K562 (cell line): ENCODE measurements at regions not wholly inside any gene's neighbourhood (a gene's known extent, or its start where the extent isn't known, plus 50 kb on each side); places are given as distances from the start of the nearest gene placed in this dataset.

Experiments
- ATAC-seq: fragments of 200-7000 bp; cut with Tn5 transposase; 3 replicates; pipeline ENCODE4 v1.9.1; 2020; ENCODE audit warnings: moderate library complexity
- BruUV-seq: library from RNA; stranded (reverse); fragments of 400-500 nt; replicated peaks from 2 replicates; lab custom pipeline; 2021; lab: Mats Ljungman, UMichigan
- CTCF ChIA-PET: fragments of 300-600 bp; formaldehyde crosslinking; extraction: SDS; loops from one replicate; lab custom pipeline; 2021; ENCODE audit warnings: low intra/inter-chr PET ratio; lab: Yijun Ruan, JAX
- POLR2A ChIA-PET: fragments of 300-600, 350-650 bp; sonication (Branson Sonifier 250); formaldehyde crosslinking; extraction: SDS; loops from one replicate; lab custom pipeline; 2021; ENCODE audit warnings: antibody characterized with exemption, inconsistent platforms; lab: Yijun Ruan, JAX
- DNase-seq, 4 experiments: peaks; one replicate each; pipeline versions ENCODE4 v3.0.0 to v3.0.0-alpha.2; 2011 to 2018; ENCODE audit warnings: low spot score in 3 of 4, mixed read lengths in 3 of 4; ENCODE audit errors: extremely low read depth in 1 of 4
- FAIRE-seq: peaks from 2 replicates; lab custom pipeline; 2011; peaks lifted over from hg19 to GRCh38; lab: Jason Lieb, UNC
- H2AFZ ChIP-seq: 2 replicates; pipeline ENCODE4 v1.6.0; 2011; ENCODE audit warnings: low read depth, low read length, control low read depth, inconsistent platforms
- H3K27ac ChIP-seq: fragments of 200-600 bp; 3 replicates; pipeline ENCODE4 v1.8.0; 2011; ENCODE audit warnings: low read depth, mild to moderate bottlenecking, control low read depth, inconsistent platforms, low read length, moderate library complexity, mixed read lengths; ENCODE audit errors: extremely low read depth
- H3K27me3 ChIP-seq, 2 experiments: fragments of 300-600 bp in 1 of 2; 2 replicates in 1 of 2; 3 replicates in 1 of 2; pipeline versions ENCODE4 v1.6.0 to v1.8.0; 2011; ENCODE audit warnings: inconsistent platforms in 2 of 2, low read length in 2 of 2, mild to moderate bottlenecking in 1 of 2, mixed read lengths in 1 of 2, moderate library complexity in 1 of 2; ENCODE audit not compliant: control insufficient read depth in 2 of 2, insufficient read depth in 2 of 2
- H3K36me3 ChIP-seq: fragments of 300-600 bp; 3 replicates; pipeline ENCODE4 v1.8.0; 2011; ENCODE audit warnings: mild to moderate bottlenecking, low read length, inconsistent platforms; ENCODE audit not compliant: control insufficient read depth, insufficient read depth
- H3K4me1 ChIP-seq, 2 experiments: fragments of 200-600 bp in 1 of 2; replicated peaks in 1 of 2; 2 replicates in 1 of 2; 3 replicates in 1 of 2; pipeline versions ENCODE4 v1.5.1 to v1.8.0; 2011; ENCODE audit warnings: inconsistent platforms in 2 of 2, low read length in 2 of 2, mild to moderate bottlenecking in 1 of 2, mixed read lengths in 1 of 2, moderate library complexity in 1 of 2; ENCODE audit not compliant: control insufficient read depth in 2 of 2, insufficient read depth in 2 of 2
- H3K4me2 ChIP-seq: 2 replicates; pipeline ENCODE4 v1.6.1; 2011; ENCODE audit warnings: low read length, control low read depth, inconsistent platforms, mixed read lengths; ENCODE audit not compliant: insufficient read depth
- H3K4me3 ChIP-seq: fragments of 200-600 bp; sonication (generic), shearing (Covaris generic); 2 replicates; pipeline ENCODE4 v1.5.1; 2016; ENCODE audit warnings: control low read depth, inconsistent platforms
- H3K79me2 ChIP-seq: fragments of 200-600 bp; 3 replicates; pipeline ENCODE4 v1.8.0; 2011; ENCODE audit warnings: low read length, inconsistent platforms; ENCODE audit not compliant: control insufficient read depth, insufficient read depth
- H3K9ac ChIP-seq, 2 experiments: 2 replicates each; pipeline versions ENCODE4 v1.6.0 to v1.6.1; 2011; ENCODE audit warnings: low read depth in 2 of 2, low read length in 2 of 2, control low read depth in 1 of 2, inconsistent platforms in 1 of 2, mild to moderate bottlenecking in 1 of 2, mixed read lengths in 1 of 2; ENCODE audit not compliant: insufficient read depth in 1 of 2
- H3K9me1 ChIP-seq: one replicate; pipeline ENCODE4 v1.6.0; 2011; ENCODE audit warnings: inconsistent platforms, mild to moderate bottlenecking, low read length, moderate library complexity; ENCODE audit not compliant: control insufficient read depth, insufficient read depth
- H3K9me3 ChIP-seq: replicated peaks from 2 replicates; pipeline ENCODE4 v1.5.1; 2011; ENCODE audit warnings: low read depth, low read length, inconsistent platforms; ENCODE audit not compliant: control insufficient read depth, insufficient read depth
- H4K20me1 ChIP-seq: replicated peaks from 2 replicates; pipeline ENCODE4 v1.6.1; 2011; ENCODE audit warnings: low read length, inconsistent platforms, mixed read lengths; ENCODE audit not compliant: control insufficient read depth, insufficient read depth
- ARID1B ChIP-seq: fragments of 450-650 bp; IDR thresholded peaks from 2 replicates; pipeline ENCODE4 v1.6.1; 2016; ENCODE audit warnings: antibody characterized with exemption, mild to moderate bottlenecking, inconsistent platforms
- BRD4 ChIP-seq: fragments of 200-600 bp; sonication (generic); IDR thresholded peaks from 2 replicates; pipeline ENCODE4 v1.6.1; 2017; ENCODE audit warnings: inconsistent platforms
- CREBBP ChIP-seq: IDR thresholded peaks from one replicate; pipeline ENCODE4 v1.6.1; 2012; ENCODE audit warnings: low read depth, mild to moderate bottlenecking, control low read depth, inconsistent platforms, low read length
- HMG20B ChIP-seq: fragments of 250-450 bp; sonication (Bioruptor Pico); IDR thresholded peaks from 2 replicates; pipeline ENCODE4 v1.5.0; 2021; ENCODE audit warnings: mild to moderate bottlenecking
- PKNOX1 ChIP-seq: fragments of 450-650 bp; IDR thresholded peaks from 2 replicates; pipeline ENCODE4 v1.6.1; 2016
- PTBP1 ChIP-seq: fragments of 200-400 bp; formaldehyde crosslinking; IDR thresholded peaks from 2 replicates; pipeline ENCODE4 v1.6.1; 2017; ENCODE audit warnings: low read depth, low read length
- RUNX1 ChIP-seq: sonication (generic); IDR thresholded peaks from 2 replicates; pipeline ENCODE4 v1.6.1; 2016; ENCODE audit warnings: antibody characterized with exemption, low read depth
- SETDB1 ChIP-seq: IDR thresholded peaks from one replicate; pipeline ENCODE4 v1.6.1; 2012; ENCODE audit warnings: low read length, control low read depth, inconsistent platforms
- SMARCA4 ChIP-seq: fragments of 450-650 bp; IDR thresholded peaks from 2 replicates; pipeline ENCODE4 v1.6.1; 2016
- SOX6 ChIP-seq: fragments of 450-650 bp; IDR thresholded peaks from 2 replicates; pipeline ENCODE4 v1.6.1; 2014; ENCODE audit warnings: mild to moderate bottlenecking
- ZNF274 ChIP-seq: IDR thresholded peaks from 2 replicates; pipeline ENCODE4 v1.6.1; 2011; ENCODE audit warnings: low read depth, mild to moderate bottlenecking, low read length, moderate library complexity, borderline replicate concordance
- ZNF589 ChIP-seq: fragments of 200-800 bp; sonication (Bioruptor generic); IDR thresholded peaks from 2 replicates; pipeline ENCODE4 v1.6.1; 2016; ENCODE audit warnings: low read depth, missing genetic modification characterization, missing compliant biosample characterization
- ZNF655 ChIP-seq: fragments of 250-450 bp; sonication (Bioruptor Pico); IDR thresholded peaks from 2 replicates; pipeline ENCODE4 v1.5.0; 2021
- WGBS: fragments of 100-300 bp; shearing (Covaris generic); methylation state at CpG from one replicate; pipeline ENCODE4 v1.1.6; 2016; ENCODE audit warnings: low coverage, mixed read lengths; ENCODE audit not compliant: insufficient coverage; ENCODE audit errors: missing lambda C conversion rate; 5-methylcytosine and 5-hydroxymethylcytosine counted together
- in situ Hi-C: fragments of 300-500 bp; cut with MboI; formaldehyde crosslinking; loops from 4 replicates; pipeline ENCODE4 v1.15.0; 2018; ENCODE audit warnings: inconsistent platforms, mixed read lengths
- intact Hi-C: fragments of 100-400 bp; cut with micrococcal nuclease; formaldehyde crosslinking; loops from 2 replicates; pipeline ENCODE4 v1.14.2; 2022

DNA sequence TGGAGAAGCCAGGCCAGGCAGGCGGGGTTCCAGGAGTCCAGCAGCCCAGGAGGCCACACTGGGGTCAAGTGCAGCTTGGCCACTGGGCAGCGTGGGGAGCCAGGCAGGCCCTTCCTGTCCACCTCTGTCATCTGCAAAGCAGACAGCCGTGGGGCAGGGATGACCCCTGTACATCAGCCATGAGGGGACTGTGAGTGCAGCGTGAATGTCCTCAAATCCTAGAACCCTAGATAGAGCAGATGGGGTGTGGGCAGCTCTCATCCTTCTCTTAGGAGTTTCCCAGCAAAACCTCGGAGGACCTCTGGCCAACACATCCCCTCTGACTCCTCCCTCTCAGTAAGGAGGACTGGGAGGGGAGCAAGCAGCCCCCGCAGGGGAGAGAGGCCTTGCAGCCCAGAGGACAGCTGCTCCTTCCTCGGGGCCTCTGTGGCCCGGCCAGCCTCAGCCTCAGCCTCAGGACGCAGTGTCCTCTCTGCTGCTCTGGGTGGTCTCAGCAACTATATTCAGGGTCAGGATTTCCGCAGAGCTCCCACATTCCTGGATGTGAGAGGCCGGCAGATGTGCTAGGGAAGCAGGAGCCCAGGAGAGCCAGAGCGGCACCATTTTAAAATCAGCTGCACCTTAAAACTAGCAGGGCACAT is 820.5 kb downstream of the BRD1 start:
- no TSS peak for BruUV-seq
- ChIA-PET CTCF (no interaction called here), POLR2A (no interaction called here)
- H3K36me3 ChIP-seq, result no peaks in the 10 kb centered on the region
- H4K20me1 ChIP-seq, result no peaks in the 10 kb centered on the region; the same call in 1 of the 2 replicates
- DNase-seq (no peak), ATAC-seq (no peak), FAIRE-seq (no peak)
- no peaks in the 10 kb centered on the region for H3K9me3 ChIP-seq
- H3K4me2 ChIP-seq, result no peak overlapping the region
- H3K27me3 ChIP-seq, result peaks cover 0 to 34% of the 10 kb centered on the region in 2 experiments; a peak in 2 of 5 replicates
- H3K4me1 ChIP-seq, result no peaks in the 10 kb centered on the region
- H3K79me2 ChIP-seq, result no peaks in the 10 kb centered on the region
- in situ Hi-C loops (no loop called here), intact Hi-C loops (no loop called here)
- WGBS, result 2% methylated on average over 10 of the region's 12 CpGs
- TF ChIP-seq ARID1B, result no peak
- no peak for TF ChIP-seq ZNF655
- TF ChIP-seq SMARCA4, result no peak
- no peak for TF ChIP-seq PTBP1
- no peak for TF ChIP-seq HMG20B (CRISPR knock-in tag)
- no peak for TF ChIP-seq SETDB1
- TF ChIP-seq ZNF274, result no peak
- TF ChIP-seq BRD4, result no peak
- no peak for TF ChIP-seq SOX6
- TF ChIP-seq CREBBP, result no peak
- no peak for TF ChIP-seq ZNF589 (CRISPR knock-in tag)
- TF ChIP-seq RUNX1, result no peak
- TF ChIP-seq PKNOX1, result no peak
- H3K9me1 ChIP-seq, result no peaks in the 10 kb centered on the region
- no peak overlapping the region for H2AFZ ChIP-seq
- no peak overlapping the region for H3K4me3 ChIP-seq
- no peak overlapping the region for H3K9ac ChIP-seq
- no peak overlapping the region for H3K27ac ChIP-seq
